GM23338 (cell line): ENCODE measurements at regions not wholly inside any gene's neighbourhood (a gene's known extent, or its start where the extent isn't known, plus 50 kb on each side); places are given as distances from the start of the nearest gene placed in this dataset.

Source experiments
- ATAC-seq: fragments of 200-7000 bp; cut with Tn5 transposase; 3 replicates; pipeline ENCODE4 v1.9.1; 2020
- DNase-seq: peaks from one replicate; pipeline ENCODE4 v3.0.0-alpha.2; 2015; ENCODE audit warnings: low spot score
- H2AFZ ChIP-seq: fragments of 200-600 bp; sonication (generic); 2 replicates; pipeline ENCODE4 v1.8.0; 2016; ENCODE audit warnings: antibody characterized with exemption, mild to moderate bottlenecking, moderate library complexity
- H3F3A ChIP-seq: fragments of 200-600 bp; sonication (generic); replicated peaks from 2 replicates; pipeline ENCODE4 v1.8.0; 2017; ENCODE audit warnings: antibody characterized with exemption, mixed run types, low read depth
- H3K27ac ChIP-seq: fragments of 200-600 bp; sonication (generic); 2 replicates; pipeline ENCODE4 v1.6.1; 2016; ENCODE audit warnings: low read depth
- H3K27me3 ChIP-seq: fragments of 200-600 bp; sonication (generic); 2 replicates; pipeline ENCODE4 v1.8.0; 2016; ENCODE audit warnings: mild to moderate bottlenecking, mixed run types, moderate library complexity; ENCODE audit not compliant: insufficient read depth
- H3K36me3 ChIP-seq: fragments of 200-600 bp; sonication (generic); 2 replicates; pipeline ENCODE4 v1.8.0; 2016; ENCODE audit warnings: mild to moderate bottlenecking; ENCODE audit not compliant: insufficient read depth
- H3K4me1 ChIP-seq: fragments of 200-600 bp; sonication (generic); 2 replicates; pipeline ENCODE4 v1.8.0; 2016; ENCODE audit warnings: mild to moderate bottlenecking, moderate library complexity; ENCODE audit not compliant: insufficient read depth
- H3K4me2 ChIP-seq: fragments of 200-600 bp; sonication (generic); 2 replicates; pipeline ENCODE4 v1.7.1; 2017; ENCODE audit warnings: mixed run types
- H3K4me3 ChIP-seq: fragments of 200-600 bp; sonication (generic); 2 replicates; pipeline ENCODE4 v1.6.1; 2016; ENCODE audit warnings: mixed run types
- H3K79me2 ChIP-seq: fragments of 200-600 bp; sonication (generic); replicated peaks from 2 replicates; pipeline ENCODE4 v1.8.0; 2017; ENCODE audit warnings: mild to moderate bottlenecking; ENCODE audit not compliant: insufficient read depth
- H3K9me2 ChIP-seq: fragments of 200-600 bp; sonication (generic); 2 replicates; pipeline ENCODE4 v1.8.0; 2017; ENCODE audit not compliant: insufficient read depth
- H4K20me1 ChIP-seq: fragments of 200-600 bp; sonication (generic); replicated peaks from 2 replicates; pipeline ENCODE4 v1.8.0; 2017; ENCODE audit warnings: mild to moderate bottlenecking; ENCODE audit not compliant: insufficient read depth
- H3K27ac Mint-ChIP-seq: 2 replicates; pipeline ENCODE4 v1.8.0; 2020; ENCODE audit warnings: inconsistent platforms, mild to moderate bottlenecking, moderate library complexity, mixed read lengths
- H3K27me3 Mint-ChIP-seq: 3 replicates; pipeline ENCODE4 v1.8.0; 2022; ENCODE audit warnings: low read depth, mild to moderate bottlenecking, moderate library complexity, mixed read lengths, inconsistent platforms; ENCODE audit not compliant: insufficient read depth, poor library complexity
- H3K36me3 Mint-ChIP-seq: 3 replicates; pipeline ENCODE4 v1.8.0; 2021; ENCODE audit warnings: low read depth, mild to moderate bottlenecking, inconsistent platforms, moderate library complexity, mixed read lengths
- H3K4me1 Mint-ChIP-seq: 3 replicates; pipeline ENCODE4 v1.8.0; 2020; ENCODE audit warnings: mild to moderate bottlenecking, inconsistent platforms, mixed read lengths
- H3K4me3 Mint-ChIP-seq: 3 replicates; pipeline ENCODE4 v1.8.0; 2021; ENCODE audit warnings: moderate library complexity, mild to moderate bottlenecking, inconsistent platforms, mixed read lengths
- H3K9me3 Mint-ChIP-seq: 3 replicates; pipeline ENCODE4 v1.8.0; 2020; ENCODE audit warnings: moderate library complexity, mild to moderate bottlenecking, inconsistent platforms, mixed read lengths
- CREB1 ChIP-seq: fragments of 250-450 bp; sonication (Bioruptor Pico); IDR thresholded peaks from 2 replicates; pipeline ENCODE4 v1.5.0; 2020; ENCODE audit warnings: low read depth, mild to moderate bottlenecking, moderate library complexity
- EZH2 ChIP-seq: fragments of 200-600 bp; sonication (generic); IDR thresholded peaks from one replicate; pipeline ENCODE4 v1.8.0; 2017; ENCODE audit warnings: antibody characterized with exemption, mild to moderate bottlenecking, low read depth; ENCODE audit not compliant: unreplicated experiment
- ZNF331 ChIP-seq: fragments of 250-450 bp; sonication (Bioruptor Pico); IDR thresholded peaks from 2 replicates; pipeline ENCODE4 v1.5.0; 2020; ENCODE audit warnings: low read depth, mild to moderate bottlenecking, moderate library complexity
- TF ChIP-seq, protein P1 (sequence below): IDR thresholded peaks from 2 replicates; pipeline ENCODE4 v1.6.1; 2016; ENCODE audit warnings: antibody characterized with exemption
- TF ChIP-seq, protein P2 (sequence below): IDR thresholded peaks from one replicate; pipeline ENCODE4 v1.6.1; 2018; ENCODE audit warnings: antibody characterized with exemption; ENCODE audit not compliant: unreplicated experiment

DNA sequence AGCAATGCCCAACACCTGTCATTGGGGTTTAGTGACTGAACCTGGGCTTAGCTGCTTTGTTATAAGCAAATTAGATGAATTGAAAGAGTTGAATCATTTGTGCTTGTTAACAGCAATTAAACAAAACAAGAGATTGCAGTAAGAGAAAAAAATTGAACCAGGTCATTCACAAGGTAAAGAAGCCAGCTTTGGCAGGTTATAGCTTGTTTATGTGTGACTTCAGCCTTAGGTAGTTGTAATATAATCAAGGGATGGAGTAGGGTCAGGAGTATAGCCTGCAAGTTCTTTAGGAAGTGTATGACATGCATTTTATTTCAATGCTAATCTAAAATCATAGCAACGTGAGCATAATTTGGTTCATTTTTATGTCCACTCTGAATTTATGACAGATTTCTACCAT, 63.4 kb upstream of the PLEKHG3 start:
- H3K27me3 Mint-ChIP-seq = peaks cover 7% of the 10 kb centered on the region
- peaks cover 10% of the 10 kb centered on the region for H3K4me1 ChIP-seq
- peaks cover 14% of the 10 kb centered on the region for H3K9me3 Mint-ChIP-seq
- no peak overlapping the region for H3K4me3 Mint-ChIP-seq
- H4K20me1 ChIP-seq = no peaks in the 10 kb centered on the region
- H3K4me3 ChIP-seq = no peak overlapping the region
- H3F3A ChIP-seq = 0 out of 2 replicates have a peak, but pooled peaks cover 10% of the 10 kb centered on the region
- H2AFZ ChIP-seq = no peak overlapping the region
- H3K79me2 ChIP-seq = no peaks in the 10 kb centered on the region
- no peak overlapping the region for H3K27ac Mint-ChIP-seq
- H3K27ac ChIP-seq = no peak overlapping the region
- H3K4me2 ChIP-seq = no peak overlapping the region
- no peaks in the 10 kb centered on the region for H3K27me3 ChIP-seq
- H3K9me2 ChIP-seq = 0 out of 2 replicates have a peak, but pooled peaks cover 8% of the 10 kb centered on the region
- ATAC-seq (no peak), DNase-seq (no peak)
- TF ChIP-seq, protein P1, sequence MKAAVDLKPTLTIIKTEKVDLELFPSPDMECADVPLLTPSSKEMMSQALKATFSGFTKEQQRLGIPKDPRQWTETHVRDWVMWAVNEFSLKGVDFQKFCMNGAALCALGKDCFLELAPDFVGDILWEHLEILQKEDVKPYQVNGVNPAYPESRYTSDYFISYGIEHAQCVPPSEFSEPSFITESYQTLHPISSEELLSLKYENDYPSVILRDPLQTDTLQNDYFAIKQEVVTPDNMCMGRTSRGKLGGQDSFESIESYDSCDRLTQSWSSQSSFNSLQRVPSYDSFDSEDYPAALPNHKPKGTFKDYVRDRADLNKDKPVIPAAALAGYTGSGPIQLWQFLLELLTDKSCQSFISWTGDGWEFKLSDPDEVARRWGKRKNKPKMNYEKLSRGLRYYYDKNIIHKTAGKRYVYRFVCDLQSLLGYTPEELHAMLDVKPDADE = no peak
- no peaks in the 10 kb centered on the region for H3K36me3 ChIP-seq
- H3K36me3 Mint-ChIP-seq = peaks cover 11% of the 10 kb centered on the region
- H3K4me1 Mint-ChIP-seq = peaks cover 34% of the 10 kb centered on the region

DNA sequence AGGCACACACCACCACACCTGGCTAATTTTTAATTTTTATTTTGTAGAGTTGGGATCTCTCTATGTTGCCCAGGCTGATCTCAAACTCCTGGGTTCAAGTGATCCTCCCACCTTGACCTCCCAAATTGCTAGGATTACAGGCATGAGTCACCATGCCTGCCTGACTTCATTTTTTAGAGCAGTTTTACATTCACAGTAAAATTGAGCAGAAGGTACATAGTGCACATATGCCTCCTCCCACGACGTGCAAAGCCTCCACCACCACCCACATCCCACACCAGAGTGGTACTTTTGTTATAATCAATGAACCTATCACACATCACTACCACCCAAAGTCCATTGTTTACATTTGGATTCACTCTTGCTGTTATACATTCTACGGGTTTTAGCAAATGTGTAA, 62.5 kb upstream of the PLEKHG3 start:
- TF ChIP-seq CREB1 (CRISPR knock-in tag) (no peak), EZH2 (no peak)
- Histone ChIP-seq H3K4me3 (no peak overlapping the region), H2AFZ (no peak overlapping the region), H3K4me2 (no peak overlapping the region), H4K20me1 (no peaks in the 10 kb centered on the region), H3K4me1 (peaks cover 17% of the 10 kb centered on the region), H3F3A (0 out of 2 replicates have a peak, but pooled peaks cover 10% of the 10 kb centered on the region), H3K36me3 (no peaks in the 10 kb centered on the region), H3K9me2 (0 out of 2 replicates have a peak, but pooled peaks cover 8% of the 10 kb centered on the region), H3K27me3 (no peaks in the 10 kb centered on the region), H3K79me2 (no peaks in the 10 kb centered on the region), H3K27ac (no peak overlapping the region)
- peaks cover 14% of the 10 kb centered on the region for H3K9me3 Mint-ChIP-seq
- peaks cover 35% of the 10 kb centered on the region for H3K4me1 Mint-ChIP-seq
- peaks cover 11% of the 10 kb centered on the region for H3K36me3 Mint-ChIP-seq
- no peak overlapping the region for H3K4me3 Mint-ChIP-seq
- DNase-seq (no peak), ATAC-seq (no peak)
- H3K27me3 Mint-ChIP-seq = peaks cover 7% of the 10 kb centered on the region
- H3K27ac Mint-ChIP-seq = no peak overlapping the region

DNA sequence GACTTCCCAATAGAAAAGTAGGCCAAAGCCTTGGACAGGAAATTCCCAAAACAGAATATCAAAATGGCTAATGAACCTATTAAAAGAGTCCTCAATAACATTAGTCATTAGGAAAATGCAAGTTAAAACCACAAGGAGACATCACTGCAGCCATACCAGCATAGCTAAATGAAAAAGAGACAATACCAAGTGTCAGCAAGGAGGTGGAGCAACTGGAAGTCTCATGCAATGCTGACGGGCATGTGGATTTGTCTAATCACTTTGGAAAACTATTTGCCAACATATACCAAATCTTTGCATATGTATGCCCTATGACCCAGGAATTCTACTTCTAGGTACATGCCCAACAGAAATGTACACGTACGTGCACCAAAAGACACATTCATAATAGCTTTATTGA, 60.5 kb upstream of the PLEKHG3 start:
- Mint-ChIP-seq H3K27me3 (peaks cover 9% of the 10 kb centered on the region), H3K36me3 (peaks cover 11% of the 10 kb centered on the region), H3K27ac (no peak overlapping the region), H3K4me3 (no peak overlapping the region), H3K9me3 (peaks cover 14% of the 10 kb centered on the region), H3K4me1 (peaks cover 38% of the 10 kb centered on the region)
- ATAC-seq = no peak
- no peaks in the 10 kb centered on the region for H3K27me3 ChIP-seq
- H3K4me2 ChIP-seq = no peak overlapping the region
- H3K4me3 ChIP-seq = no peak overlapping the region
- no peak overlapping the region for H3K27ac ChIP-seq
- 0 out of 2 replicates have a peak, but pooled peaks cover 10% of the 10 kb centered on the region for H3F3A ChIP-seq
- H3K79me2 ChIP-seq = no peaks in the 10 kb centered on the region
- H3K4me1 ChIP-seq = peaks cover 16% of the 10 kb centered on the region
- H4K20me1 ChIP-seq = no peaks in the 10 kb centered on the region
- 0 out of 2 replicates have a peak, but pooled peaks cover 8% of the 10 kb centered on the region for H3K9me2 ChIP-seq
- DNase-seq = no peak
- no peaks in the 10 kb centered on the region for H3K36me3 ChIP-seq
- no peak overlapping the region for H2AFZ ChIP-seq
- TF ChIP-seq EZH2 = no peak
- TF ChIP-seq ZNF331 (CRISPR knock-in tag) = no peak
- TF ChIP-seq, protein P2, sequence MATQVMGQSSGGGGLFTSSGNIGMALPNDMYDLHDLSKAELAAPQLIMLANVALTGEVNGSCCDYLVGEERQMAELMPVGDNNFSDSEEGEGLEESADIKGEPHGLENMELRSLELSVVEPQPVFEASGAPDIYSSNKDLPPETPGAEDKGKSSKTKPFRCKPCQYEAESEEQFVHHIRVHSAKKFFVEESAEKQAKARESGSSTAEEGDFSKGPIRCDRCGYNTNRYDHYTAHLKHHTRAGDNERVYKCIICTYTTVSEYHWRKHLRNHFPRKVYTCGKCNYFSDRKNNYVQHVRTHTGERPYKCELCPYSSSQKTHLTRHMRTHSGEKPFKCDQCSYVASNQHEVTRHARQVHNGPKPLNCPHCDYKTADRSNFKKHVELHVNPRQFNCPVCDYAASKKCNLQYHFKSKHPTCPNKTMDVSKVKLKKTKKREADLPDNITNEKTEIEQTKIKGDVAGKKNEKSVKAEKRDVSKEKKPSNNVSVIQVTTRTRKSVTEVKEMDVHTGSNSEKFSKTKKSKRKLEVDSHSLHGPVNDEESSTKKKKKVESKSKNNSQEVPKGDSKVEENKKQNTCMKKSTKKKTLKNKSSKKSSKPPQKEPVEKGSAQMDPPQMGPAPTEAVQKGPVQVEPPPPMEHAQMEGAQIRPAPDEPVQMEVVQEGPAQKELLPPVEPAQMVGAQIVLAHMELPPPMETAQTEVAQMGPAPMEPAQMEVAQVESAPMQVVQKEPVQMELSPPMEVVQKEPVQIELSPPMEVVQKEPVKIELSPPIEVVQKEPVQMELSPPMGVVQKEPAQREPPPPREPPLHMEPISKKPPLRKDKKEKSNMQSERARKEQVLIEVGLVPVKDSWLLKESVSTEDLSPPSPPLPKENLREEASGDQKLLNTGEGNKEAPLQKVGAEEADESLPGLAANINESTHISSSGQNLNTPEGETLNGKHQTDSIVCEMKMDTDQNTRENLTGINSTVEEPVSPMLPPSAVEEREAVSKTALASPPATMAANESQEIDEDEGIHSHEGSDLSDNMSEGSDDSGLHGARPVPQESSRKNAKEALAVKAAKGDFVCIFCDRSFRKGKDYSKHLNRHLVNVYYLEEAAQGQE = no peak
- TF ChIP-seq, protein P1 = no peak
